ENCODE measurements at regions not wholly inside any gene's neighbourhood (a gene's known extent, or its start where the extent isn't known, plus 50 kb on each side); places are given as distances from the start of the nearest gene placed in this dataset.

DNA sequence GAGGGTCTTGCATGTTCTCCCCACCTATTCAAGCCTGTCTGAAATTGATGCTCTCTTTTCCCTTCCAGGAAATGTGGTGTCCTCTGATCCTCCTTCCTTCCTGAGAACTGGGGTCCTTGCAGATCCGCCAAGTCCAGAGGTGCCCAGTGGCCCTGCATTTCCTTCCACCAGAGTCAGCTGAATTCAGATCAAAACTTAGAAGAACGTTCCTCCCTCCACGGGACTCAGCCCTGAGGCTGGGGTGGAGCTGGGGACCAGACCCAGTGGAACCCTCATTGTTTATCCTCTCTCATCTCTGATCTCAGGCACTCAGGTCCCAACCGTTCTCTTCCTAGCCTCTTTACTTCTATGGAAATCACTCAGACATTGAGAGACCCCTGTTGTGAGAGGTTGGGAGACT, 477.3 kb downstream of the TSHZ3 start (continued):
- TF ChIP-seq SIN3A (conservative IDR thresholded peaks at IDR 0.05 in 1 of 2, IDR thresholded peaks at IDR 0.05 in 1 of 2; ENCODE audit: low read depth in 1 of 2, low read length in 2 of 2) (no peak), SUZ12 (IDR thresholded peaks at IDR 0.05; ENCODE audit: low read length) (no peak)
